Neural cell (in vitro differentiated cells): ENCODE measurements at regions not wholly inside any gene's neighbourhood (a gene's known extent, or its start where the extent isn't known, plus 50 kb on each side); places are given as distances from the start of the nearest gene placed in this dataset.

Experiments used
- EP300 ChIP-seq: fragments of 450-650 bp; conservative IDR thresholded peaks from 2 replicates; pipeline ENCODE4 v1.6.1; 2014; ENCODE audit warnings: antibody characterized with exemption, mild to moderate bottlenecking, moderate library complexity; ENCODE audit not compliant: poor library complexity, severe bottlenecking
- EZH2 ChIP-seq: fragments of 200-600, 300-800 bp; shearing (Covaris generic), sonication (generic); IDR thresholded peaks from 2 replicates; pipeline ENCODE4 v1.6.1; 2014; ENCODE audit warnings: antibody characterized with exemption, low read length, borderline replicate concordance, mild to moderate bottlenecking; ENCODE audit not compliant: insufficient read depth, poor library complexity, severe bottlenecking
- POLR2AphosphoS5 ChIP-seq: IDR thresholded peaks from 2 replicates; pipeline ENCODE4 v1.6.1; 2012
- RAD21 ChIP-seq: fragments of 450-650 bp; conservative IDR thresholded peaks from 2 replicates; pipeline ENCODE4 v1.6.1; 2014; ENCODE audit warnings: antibody characterized with exemption, mild to moderate bottlenecking, moderate library complexity
- SMC3 ChIP-seq: fragments of 450-650 bp; conservative IDR thresholded peaks from 2 replicates; pipeline ENCODE4 v1.6.1; 2014; ENCODE audit warnings: antibody characterized with exemption, mild to moderate bottlenecking, moderate library complexity; ENCODE audit not compliant: poor library complexity
- TF ChIP-seq, protein P1 (sequence below): fragments of 450-650 bp; IDR thresholded peaks from 2 replicates; pipeline ENCODE4 v1.5.1; 2014; ENCODE audit warnings: antibody characterized with exemption, mild to moderate bottlenecking, moderate library complexity; ENCODE audit not compliant: poor library complexity, severe bottlenecking

DNA sequence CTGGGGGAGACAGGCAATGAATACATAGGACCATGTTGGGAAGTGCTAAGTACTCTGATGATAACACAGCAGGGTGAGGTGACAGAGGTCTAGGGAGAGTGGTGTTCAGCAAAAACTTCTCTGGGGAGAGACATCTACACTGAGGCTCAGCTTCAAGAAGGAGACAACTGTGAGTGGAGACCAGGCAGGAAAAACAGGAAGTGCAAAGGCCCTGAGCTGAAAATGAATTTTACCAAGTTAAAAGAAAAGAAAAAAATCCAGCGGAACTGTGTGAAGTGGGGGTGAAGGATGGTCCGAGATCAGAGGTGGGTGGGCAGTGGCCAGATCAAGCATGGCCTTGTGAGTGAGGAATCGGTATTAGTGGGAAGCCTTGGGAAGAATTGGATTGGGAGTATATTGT lies 110.1 kb upstream of the CLSTN2 start:
- TF ChIP-seq RAD21 = no peak
- TF ChIP-seq, protein P1, sequence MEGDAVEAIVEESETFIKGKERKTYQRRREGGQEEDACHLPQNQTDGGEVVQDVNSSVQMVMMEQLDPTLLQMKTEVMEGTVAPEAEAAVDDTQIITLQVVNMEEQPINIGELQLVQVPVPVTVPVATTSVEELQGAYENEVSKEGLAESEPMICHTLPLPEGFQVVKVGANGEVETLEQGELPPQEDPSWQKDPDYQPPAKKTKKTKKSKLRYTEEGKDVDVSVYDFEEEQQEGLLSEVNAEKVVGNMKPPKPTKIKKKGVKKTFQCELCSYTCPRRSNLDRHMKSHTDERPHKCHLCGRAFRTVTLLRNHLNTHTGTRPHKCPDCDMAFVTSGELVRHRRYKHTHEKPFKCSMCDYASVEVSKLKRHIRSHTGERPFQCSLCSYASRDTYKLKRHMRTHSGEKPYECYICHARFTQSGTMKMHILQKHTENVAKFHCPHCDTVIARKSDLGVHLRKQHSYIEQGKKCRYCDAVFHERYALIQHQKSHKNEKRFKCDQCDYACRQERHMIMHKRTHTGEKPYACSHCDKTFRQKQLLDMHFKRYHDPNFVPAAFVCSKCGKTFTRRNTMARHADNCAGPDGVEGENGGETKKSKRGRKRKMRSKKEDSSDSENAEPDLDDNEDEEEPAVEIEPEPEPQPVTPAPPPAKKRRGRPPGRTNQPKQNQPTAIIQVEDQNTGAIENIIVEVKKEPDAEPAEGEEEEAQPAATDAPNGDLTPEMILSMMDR = no peak
- no peak for TF ChIP-seq SMC3
- no peak for TF ChIP-seq POLR2AphosphoS5
- TF ChIP-seq EP300 = no peak
- no peak for TF ChIP-seq EZH2
